Panc1 (cell line): ENCODE measurements at regions not wholly inside any gene's neighbourhood (a gene's known extent, or its start where the extent isn't known, plus 50 kb on each side); places are given as distances from the start of the nearest gene placed in this dataset.

ENCODE experiments used
- ATAC-seq: fragments of 200-7000 bp; cut with Tn5 transposase; 2 replicates; pipeline ENCODE4 v1.9.1; 2020; ENCODE audit warnings: mild to moderate bottlenecking, moderate library complexity
- BruUV-seq: library from RNA; stranded (reverse); fragments of 400-500 nt; replicated peaks from 2 replicates; lab custom pipeline; 2021; lab: Mats Ljungman, UMichigan
- CTCF ChIA-PET: fragments of 300-600 bp; sonication (Branson Sonifier 250); formaldehyde crosslinking; loops from one replicate; lab custom pipeline; 2022; ENCODE audit warnings: antibody characterized with exemption; lab: Charles Lee
- POLR2A ChIA-PET: fragments of 300-600 bp; sonication (Branson Sonifier 250); formaldehyde crosslinking; loops from one replicate; lab custom pipeline; 2022; ENCODE audit warnings: antibody characterized with exemption; lab: Charles Lee
- DNase-seq: peaks from one replicate; pipeline ENCODE4 v3.0.0-alpha.2; 2010; ENCODE audit warnings: low read depth, low spot score
- H3K27ac ChIP-seq: 2 replicates; pipeline ENCODE4 v1.5.1; 2011; ENCODE audit warnings: mild to moderate bottlenecking, low read length, inconsistent platforms
- H3K27me3 ChIP-seq: fragments of 200-500 bp; sonication (Bioruptor generic); 2 replicates; pipeline ENCODE4 v1.6.0; 2014; ENCODE audit warnings: low read length, inconsistent platforms; ENCODE audit not compliant: control insufficient read depth, insufficient read depth
- H3K36me3 ChIP-seq: fragments of 200-500 bp; sonication (Bioruptor generic); 2 replicates; pipeline ENCODE4 v1.5.1; 2014; ENCODE audit warnings: inconsistent platforms, mild to moderate bottlenecking, low read length, moderate library complexity; ENCODE audit not compliant: control insufficient read depth, insufficient read depth
- H3K4me1 ChIP-seq: 2 replicates; pipeline ENCODE4 v1.5.1; 2011; ENCODE audit warnings: inconsistent platforms, mild to moderate bottlenecking, low read length, moderate library complexity; ENCODE audit not compliant: control insufficient read depth, insufficient read depth
- H3K4me3 ChIP-seq, 2 experiments: 2 replicates each; pipeline ENCODE4 v1.5.1; 2011 to 2012; ENCODE audit warnings: low read depth in 2 of 2, low read length in 2 of 2, mild to moderate bottlenecking in 2 of 2, inconsistent platforms in 1 of 2, moderate library complexity in 1 of 2
- H3K9me3 ChIP-seq: fragments of 200-500 bp; sonication (Bioruptor generic); 2 replicates; pipeline ENCODE4 v1.5.1; 2014; ENCODE audit warnings: low read depth, mild to moderate bottlenecking, inconsistent platforms, low read length, moderate library complexity; ENCODE audit not compliant: control insufficient read depth, insufficient read depth
- POLR2AphosphoS5 ChIP-seq: IDR thresholded peaks from 2 replicates; pipeline ENCODE4 v1.6.1; 2012; ENCODE audit warnings: mild to moderate bottlenecking, low read depth, low read length, moderate library complexity
- SIN3A ChIP-seq: IDR thresholded peaks from 2 replicates; pipeline ENCODE4 v1.6.1; 2012; ENCODE audit warnings: low read depth, mild to moderate bottlenecking, low read length, moderate library complexity, borderline replicate concordance; ENCODE audit not compliant: insufficient read depth
- TCF7L2 ChIP-seq: IDR thresholded peaks from 2 replicates; pipeline ENCODE4 v1.6.1; 2011; ENCODE audit warnings: mild to moderate bottlenecking, low read depth, low read length, inconsistent platforms
- in situ Hi-C: cut with HindIII; loops from 2 replicates; pipeline ENCODE4 v1.10.0; 2016; ENCODE audit warnings: low sequenced_read_pairs, low pct_unique_long_range_greater_than_20kb
- intact Hi-C: fragments of 100-400 bp; cut with micrococcal nuclease; formaldehyde crosslinking; loops from one replicate; pipeline ENCODE4 v1.10.0; 2022; ENCODE audit not compliant: unreplicated experiment
- TF ChIP-seq, protein P1 (sequence below), 2 experiments: IDR thresholded peaks; 2 replicates each; pipeline ENCODE4 v1.6.1; 2011 to 2012; ENCODE audit warnings: low read depth in 2 of 2, control low read depth in 1 of 2, low read length in 1 of 2, mild to moderate bottlenecking in 1 of 2, moderate library complexity in 1 of 2; ENCODE audit not compliant: insufficient read depth in 1 of 2
- TF ChIP-seq, protein P2 (sequence below): fragments of 450-650 bp; IDR thresholded peaks from 2 replicates; pipeline ENCODE4 v1.5.1; 2017; ENCODE audit warnings: mild to moderate bottlenecking

DNA sequence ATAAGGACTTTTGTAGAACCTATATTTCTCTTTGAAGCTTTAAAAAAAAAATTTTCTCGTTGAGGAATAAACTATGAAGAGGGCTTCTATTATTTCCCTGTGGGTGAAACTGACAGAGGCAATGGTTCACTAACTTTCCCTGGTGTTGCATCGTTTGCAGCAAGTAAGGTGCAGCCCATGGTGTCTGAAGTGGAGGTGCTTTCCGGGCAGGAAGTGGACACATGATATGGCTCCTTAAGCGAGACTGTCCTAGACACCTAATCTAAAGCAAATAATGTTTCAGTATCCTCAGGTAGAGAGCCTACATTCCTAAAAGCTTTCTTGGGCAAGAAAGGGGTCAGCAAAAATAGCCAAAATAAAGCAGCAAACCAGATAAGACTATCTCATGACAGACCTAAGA is 437.6 kb upstream of the ARGLU1 start:
- H3K4me1 ChIP-seq: no peaks in the 10 kb centered on the region
- no peaks in the 10 kb centered on the region for H3K27me3 ChIP-seq
- no peak overlapping the region for H3K4me3 ChIP-seq
- no peak overlapping the region for H3K27ac ChIP-seq
- no peaks in the 10 kb centered on the region for H3K9me3 ChIP-seq
- no peaks in the 10 kb centered on the region for H3K36me3 ChIP-seq
- ChIA-PET CTCF (no interaction called here), POLR2A (no interaction called here)
- TF ChIP-seq, protein P1, sequence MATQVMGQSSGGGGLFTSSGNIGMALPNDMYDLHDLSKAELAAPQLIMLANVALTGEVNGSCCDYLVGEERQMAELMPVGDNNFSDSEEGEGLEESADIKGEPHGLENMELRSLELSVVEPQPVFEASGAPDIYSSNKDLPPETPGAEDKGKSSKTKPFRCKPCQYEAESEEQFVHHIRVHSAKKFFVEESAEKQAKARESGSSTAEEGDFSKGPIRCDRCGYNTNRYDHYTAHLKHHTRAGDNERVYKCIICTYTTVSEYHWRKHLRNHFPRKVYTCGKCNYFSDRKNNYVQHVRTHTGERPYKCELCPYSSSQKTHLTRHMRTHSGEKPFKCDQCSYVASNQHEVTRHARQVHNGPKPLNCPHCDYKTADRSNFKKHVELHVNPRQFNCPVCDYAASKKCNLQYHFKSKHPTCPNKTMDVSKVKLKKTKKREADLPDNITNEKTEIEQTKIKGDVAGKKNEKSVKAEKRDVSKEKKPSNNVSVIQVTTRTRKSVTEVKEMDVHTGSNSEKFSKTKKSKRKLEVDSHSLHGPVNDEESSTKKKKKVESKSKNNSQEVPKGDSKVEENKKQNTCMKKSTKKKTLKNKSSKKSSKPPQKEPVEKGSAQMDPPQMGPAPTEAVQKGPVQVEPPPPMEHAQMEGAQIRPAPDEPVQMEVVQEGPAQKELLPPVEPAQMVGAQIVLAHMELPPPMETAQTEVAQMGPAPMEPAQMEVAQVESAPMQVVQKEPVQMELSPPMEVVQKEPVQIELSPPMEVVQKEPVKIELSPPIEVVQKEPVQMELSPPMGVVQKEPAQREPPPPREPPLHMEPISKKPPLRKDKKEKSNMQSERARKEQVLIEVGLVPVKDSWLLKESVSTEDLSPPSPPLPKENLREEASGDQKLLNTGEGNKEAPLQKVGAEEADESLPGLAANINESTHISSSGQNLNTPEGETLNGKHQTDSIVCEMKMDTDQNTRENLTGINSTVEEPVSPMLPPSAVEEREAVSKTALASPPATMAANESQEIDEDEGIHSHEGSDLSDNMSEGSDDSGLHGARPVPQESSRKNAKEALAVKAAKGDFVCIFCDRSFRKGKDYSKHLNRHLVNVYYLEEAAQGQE (IDR thresholded peaks at IDR 0.05; ENCODE audit: insufficient read depth in 1 of 2, low read depth in 2 of 2, low read length in 1 of 2): no peak
- TF ChIP-seq TCF7L2 (no peak), SIN3A (no peak), POLR2AphosphoS5 (no peak)
- TF ChIP-seq, protein P2, sequence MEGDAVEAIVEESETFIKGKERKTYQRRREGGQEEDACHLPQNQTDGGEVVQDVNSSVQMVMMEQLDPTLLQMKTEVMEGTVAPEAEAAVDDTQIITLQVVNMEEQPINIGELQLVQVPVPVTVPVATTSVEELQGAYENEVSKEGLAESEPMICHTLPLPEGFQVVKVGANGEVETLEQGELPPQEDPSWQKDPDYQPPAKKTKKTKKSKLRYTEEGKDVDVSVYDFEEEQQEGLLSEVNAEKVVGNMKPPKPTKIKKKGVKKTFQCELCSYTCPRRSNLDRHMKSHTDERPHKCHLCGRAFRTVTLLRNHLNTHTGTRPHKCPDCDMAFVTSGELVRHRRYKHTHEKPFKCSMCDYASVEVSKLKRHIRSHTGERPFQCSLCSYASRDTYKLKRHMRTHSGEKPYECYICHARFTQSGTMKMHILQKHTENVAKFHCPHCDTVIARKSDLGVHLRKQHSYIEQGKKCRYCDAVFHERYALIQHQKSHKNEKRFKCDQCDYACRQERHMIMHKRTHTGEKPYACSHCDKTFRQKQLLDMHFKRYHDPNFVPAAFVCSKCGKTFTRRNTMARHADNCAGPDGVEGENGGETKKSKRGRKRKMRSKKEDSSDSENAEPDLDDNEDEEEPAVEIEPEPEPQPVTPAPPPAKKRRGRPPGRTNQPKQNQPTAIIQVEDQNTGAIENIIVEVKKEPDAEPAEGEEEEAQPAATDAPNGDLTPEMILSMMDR: no peak
- no peak for ATAC-seq
- no peak for DNase-seq
- in situ Hi-C loops (no loop called here), intact Hi-C loops (no loop called here)
- BruUV-seq: no TSS peak

DNA sequence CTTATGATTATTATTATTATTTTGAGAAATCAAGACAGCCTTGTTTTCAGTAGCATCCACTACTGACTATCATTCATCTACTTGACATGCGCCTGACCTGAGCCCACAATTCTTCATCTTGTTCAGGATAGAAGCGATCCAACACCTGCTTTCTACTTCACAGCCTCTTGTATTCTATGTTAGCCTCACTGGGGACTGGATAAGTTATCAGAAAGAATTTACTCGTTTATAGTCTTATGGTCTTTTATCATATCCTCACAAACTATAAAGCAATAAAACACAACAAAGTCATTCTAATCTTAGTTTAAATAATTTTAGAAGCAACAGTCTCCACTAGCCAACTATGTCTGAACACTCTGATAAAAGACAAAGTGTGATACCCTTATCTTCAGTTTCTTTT is 436.0 kb upstream of the ARGLU1 start:
- intact Hi-C loops (no loop called here), in situ Hi-C loops (no loop called here)
- Histone ChIP-seq H3K27ac (no peak overlapping the region), H3K4me3 (no peak overlapping the region), H3K4me1 (no peaks in the 10 kb centered on the region), H3K9me3 (no peaks in the 10 kb centered on the region), H3K36me3 (no peaks in the 10 kb centered on the region), H3K27me3 (no peaks in the 10 kb centered on the region)
- ChIA-PET POLR2A (no interaction called here), CTCF (no interaction called here)
- ATAC-seq: no peak
- BruUV-seq: no TSS peak
- DNase-seq: no peak
- no peak for TF ChIP-seq TCF7L2
- no peak for TF ChIP-seq SIN3A
- TF ChIP-seq, protein P1 (IDR thresholded peaks at IDR 0.05; ENCODE audit: insufficient read depth in 1 of 2, low read depth in 2 of 2, low read length in 1 of 2): no peak
- no peak for TF ChIP-seq POLR2AphosphoS5
- TF ChIP-seq, protein P2: no peak
